Omental fat pad (tissue), 3 donors: ENCODE measurements at regions not wholly inside any gene's neighbourhood (a gene's known extent, or its start where the extent isn't known, plus 50 kb on each side); places are given as distances from the start of the nearest gene placed in this dataset.

Source experiments
- ATAC-seq: fragments of 150-250 bp; one replicate; pipeline ENCODE4 v1.9.1; 2016; ENCODE audit warnings: mild to moderate bottlenecking, moderate library complexity; ENCODE audit not compliant: low FRiP score
- DNase-seq: peaks from one replicate; pipeline ENCODE4 v3.0.0-alpha.2; 2019; ENCODE audit warnings: low spot score
- CTCF ChIP-seq, 3 donors: fragments of 450-650 bp; IDR thresholded peaks; one replicate each; pipeline ENCODE4 v1.5.1; 2016 to 2017; ENCODE audit warnings: antibody characterized with exemption in 3 of 3, mild to moderate bottlenecking in 3 of 3, moderate library complexity in 2 of 3

GRCh38 chr3:194867270-194867983, 181.7 kb downstream of the FAM43A start:
- ATAC-seq (peak; percentile 10), DNase-seq (no peak)
- TF ChIP-seq CTCF (IDR thresholded peaks at IDR 0.05): no peak

GRCh38 chr3:194868831-194869230, 183.1 kb downstream of the FAM43A start:
- ATAC-seq (no peak), DNase-seq (no peak)
- no peak for TF ChIP-seq CTCF (IDR thresholded peaks at IDR 0.05)

- ATAC-seq: no peak
- no peak for TF ChIP-seq CTCF (IDR thresholded peaks at IDR 0.05)
- DNase-seq: no peak
Observed at GRCh38 chr3:194869482-194870169, 183.9 kb downstream of the FAM43A start.

- DNase-seq (no peak), ATAC-seq (peak; percentile 66)
- no peak for TF ChIP-seq CTCF (IDR thresholded peaks at IDR 0.05)
Observed at GRCh38 chr3:194870394-194871110, 184.9 kb downstream of the FAM43A start.

GRCh38 chr3:194871143-194871863, 185.6 kb downstream of the FAM43A start:
- TF ChIP-seq CTCF (IDR thresholded peaks at IDR 0.05): no peak
- DNase-seq (peak; percentile 41), ATAC-seq (peak; percentile 89)

GRCh38 chr3:194871864-194872668, 186.4 kb downstream of the FAM43A start:
- DNase-seq (no peak), ATAC-seq (no peak)
- no peak for TF ChIP-seq CTCF (IDR thresholded peaks at IDR 0.05)
